H1 (cell line): ENCODE measurements at regions not wholly inside any gene's neighbourhood (a gene's known extent, or its start where the extent isn't known, plus 50 kb on each side); places are given as distances from the start of the nearest gene placed in this dataset.

Experiments used
- CTCF ChIA-PET: fragments of 300-600 bp; sonication (Branson Sonifier 250); formaldehyde crosslinking; loops from one replicate; lab custom pipeline; 2021; ENCODE audit not compliant: partially characterized antibody; lab: Charles Lee
- POLR2A ChIA-PET: fragments of 300-600 bp; sonication (Branson Sonifier 250); formaldehyde crosslinking; loops from one replicate; lab custom pipeline; 2021; ENCODE audit warnings: inconsistent platforms; ENCODE audit not compliant: partially characterized antibody; lab: Charles Lee
- DNase-seq, 2 experiments: peaks; one replicate each; pipeline versions ENCODE4 v3.0.0 to v3.0.0-alpha.2; 2010 to 2022; ENCODE audit warnings: low spot score in 2 of 2, low read depth in 1 of 2, mixed read lengths in 1 of 2
- FAIRE-seq: peaks from 2 replicates; lab custom pipeline; 2011; peaks lifted over from hg19 to GRCh38; lab: Jason Lieb, UNC
- H2AFZ ChIP-seq: 2 replicates; pipeline ENCODE4 v1.8.1; 2012; ENCODE audit warnings: low read length, inconsistent platforms
- H2AK5ac ChIP-seq: 2 replicates; pipeline ENCODE4 v1.6.1; 2013; ENCODE audit warnings: low read depth, low read length
- H2BK120ac ChIP-seq: replicated peaks from 2 replicates; pipeline ENCODE3; 2013; ENCODE audit warnings: low read depth, low read length, inconsistent platforms
- H2BK12ac ChIP-seq: 2 replicates; pipeline ENCODE4 v1.6.1; 2013; ENCODE audit warnings: low read depth, low read length
- H2BK15ac ChIP-seq: 2 replicates; pipeline ENCODE4 v1.6.1; 2013; ENCODE audit warnings: low read length
- H2BK20ac ChIP-seq: 2 replicates; pipeline ENCODE4 v1.6.1; 2013; ENCODE audit warnings: low read length
- H2BK5ac ChIP-seq: 2 replicates; pipeline ENCODE4 v1.6.1; 2013; ENCODE audit warnings: low read depth, low read length
- H3K14ac ChIP-seq: 2 replicates; pipeline ENCODE4 v1.6.1; 2013; ENCODE audit warnings: inconsistent platforms; ENCODE audit not compliant: insufficient read length
- H3K18ac ChIP-seq: 2 replicates; pipeline ENCODE4 v1.6.1; 2013; ENCODE audit warnings: low read length; ENCODE audit errors: extremely low read depth
- H3K23ac ChIP-seq: 2 replicates; pipeline ENCODE4 v1.6.1; 2013; ENCODE audit warnings: inconsistent platforms; ENCODE audit not compliant: insufficient read length
- H3K23me2 ChIP-seq: 2 replicates; pipeline ENCODE4 v1.6.1; 2013; ENCODE audit warnings: low read depth, low read length
- H3K27ac ChIP-seq: 2 replicates; pipeline ENCODE4 v1.6.1; 2011; ENCODE audit warnings: low read depth, low read length, inconsistent platforms
- H3K27me3 ChIP-seq, 4 experiments: replicated peaks in 1 of 4; 1 replicate in 1 of 4; 2 replicates in 3 of 4; pipeline versions ENCODE4 v1.6.1 to v1.8.1; 2011 to 2013; ENCODE audit warnings: low read length in 3 of 4, mild to moderate bottlenecking in 3 of 4, inconsistent platforms in 2 of 4, mixed read lengths in 2 of 4, moderate library complexity in 1 of 4; ENCODE audit not compliant: control insufficient read depth in 3 of 4, insufficient read depth in 3 of 4; ENCODE audit errors: extremely low read depth in 1 of 4
- H3K36me3 ChIP-seq, 4 experiments: 2 replicates each; pipeline versions ENCODE4 v1.6.1 to v1.8.1; 2011 to 2013; ENCODE audit warnings: mild to moderate bottlenecking in 4 of 4, low read length in 3 of 4, moderate library complexity in 2 of 4, control low read depth in 1 of 4, inconsistent platforms in 1 of 4; ENCODE audit not compliant: insufficient read depth in 4 of 4, control insufficient read depth in 2 of 4
- H3K4ac ChIP-seq: replicated peaks from 2 replicates; pipeline ENCODE3; 2013; ENCODE audit warnings: low read length, low read depth, mixed read lengths, inconsistent platforms; ENCODE audit not compliant: insufficient read length
- H3K4me1 ChIP-seq, 4 experiments: replicated peaks in 1 of 4; 1 replicate in 1 of 4; 2 replicates in 3 of 4; pipeline versions ENCODE4 v1.6.1 to v1.8.1; 2011 to 2013; ENCODE audit warnings: low read length in 3 of 4, inconsistent platforms in 2 of 4, mixed read lengths in 1 of 4; ENCODE audit not compliant: insufficient read depth in 4 of 4, control insufficient read depth in 3 of 4
- H3K4me2 ChIP-seq, 2 experiments: 2 replicates each; pipeline versions ENCODE4 v1.6.1 to v1.8.1; 2011 to 2013; ENCODE audit warnings: low read depth in 2 of 2, low read length in 2 of 2, control low read depth in 1 of 2, inconsistent platforms in 1 of 2, mild to moderate bottlenecking in 1 of 2; ENCODE audit not compliant: insufficient read depth in 1 of 2
- H3K4me3 ChIP-seq, 4 experiments: fragments of 200-600, 300-600 bp in 1 of 4; sonication (generic), shearing (Covaris generic), sonication (Bioruptor Twin) in 1 of 4; 2 replicates each; pipeline versions ENCODE4 v1.5.1 to v1.8.1; 2011 to 2016; ENCODE audit warnings: low read length in 4 of 4, low read depth in 3 of 4, control low read depth in 2 of 4, inconsistent platforms in 2 of 4, mild to moderate bottlenecking in 2 of 4, mixed read lengths in 1 of 4, moderate library complexity in 1 of 4; ENCODE audit not compliant: insufficient read depth in 2 of 4; ENCODE audit errors: extremely low read depth in 1 of 4
- H3K56ac ChIP-seq: replicated peaks from 2 replicates; pipeline ENCODE3; 2013; ENCODE audit warnings: low read depth, mild to moderate bottlenecking, mixed read lengths, low read length, inconsistent platforms; ENCODE audit not compliant: insufficient read length
- H3K79me1 ChIP-seq: 2 replicates; pipeline ENCODE4 v1.6.1; 2013; ENCODE audit warnings: low read depth, low read length, control low read depth
- H3K79me2 ChIP-seq, 2 experiments: 2 replicates each; pipeline versions ENCODE4 v1.6.1 to v1.8.1; 2012 to 2013; ENCODE audit warnings: low read length in 2 of 2, mild to moderate bottlenecking in 2 of 2, inconsistent platforms in 1 of 2; ENCODE audit not compliant: insufficient read depth in 2 of 2, control insufficient read depth in 1 of 2
- H3K9ac ChIP-seq, 4 experiments: replicated peaks in 1 of 4; 1 replicate in 1 of 4; 2 replicates in 3 of 4; pipeline versions ENCODE4 v1.6.1 to v1.8.1; 2011 to 2013; ENCODE audit warnings: low read depth in 3 of 4, low read length in 3 of 4, control low read depth in 2 of 4, mild to moderate bottlenecking in 2 of 4, moderate library complexity in 2 of 4, inconsistent platforms in 1 of 4; ENCODE audit errors: extremely low read depth in 1 of 4
- H3K9me3 ChIP-seq, 2 experiments: 2 replicates each; pipeline versions ENCODE4 v1.6.1 to v1.8.1; 2012 to 2013; ENCODE audit warnings: mild to moderate bottlenecking in 2 of 2, moderate library complexity in 2 of 2, control low read depth in 1 of 2, inconsistent platforms in 1 of 2, low read depth in 1 of 2, low read length in 1 of 2, mixed read lengths in 1 of 2; ENCODE audit not compliant: insufficient read depth in 2 of 2
- H4K20me1 ChIP-seq, 2 experiments: replicated peaks in 1 of 2; 2 replicates each; pipeline versions ENCODE3 to v1.8.1; 2011 to 2013; ENCODE audit warnings: inconsistent platforms in 2 of 2, low read length in 2 of 2, mild to moderate bottlenecking in 1 of 2; ENCODE audit not compliant: insufficient read depth in 2 of 2, control insufficient read depth in 1 of 2
- H4K5ac ChIP-seq: 2 replicates; pipeline ENCODE4 v1.6.1; 2013; ENCODE audit warnings: low read length, low read depth, mixed read lengths, inconsistent platforms; ENCODE audit not compliant: insufficient read length
- H4K8ac ChIP-seq: 2 replicates; pipeline ENCODE4 v1.8.0; 2013; ENCODE audit warnings: mild to moderate bottlenecking, moderate library complexity, low read length, inconsistent platforms; ENCODE audit not compliant: insufficient read depth; ENCODE audit errors: extremely low read depth
- H4K91ac ChIP-seq: replicated peaks from 2 replicates; pipeline ENCODE3; 2013; ENCODE audit warnings: low read length, mixed read lengths, inconsistent platforms; ENCODE audit not compliant: insufficient read length
- KDM4A ChIP-seq: IDR thresholded peaks from one replicate; pipeline ENCODE4 v1.7.1; 2012; ENCODE audit warnings: low read depth, mild to moderate bottlenecking, moderate library complexity, low read length, inconsistent platforms; ENCODE audit not compliant: severe bottlenecking
- RAD21 ChIP-seq, 2 experiments: IDR thresholded peaks in 1 of 2; conservative IDR thresholded peaks in 1 of 2; 2 replicates each; pipeline ENCODE4 v1.6.1; 2011; ENCODE audit warnings: low read depth in 2 of 2, low read length in 2 of 2, improper control_type of control experiment in 1 of 2, inconsistent platforms in 1 of 2, mild to moderate bottlenecking in 1 of 2, moderate library complexity in 1 of 2
- SUZ12 ChIP-seq: fragments of 200-600 bp; sonication (generic); IDR thresholded peaks from 2 replicates; pipeline ENCODE4 v1.6.1; 2012; ENCODE audit warnings: mild to moderate bottlenecking, inconsistent platforms, low read length, moderate library complexity, mixed read lengths
- WGBS, 2 experiments: shearing (Covaris generic) in 1 of 2; methylation state at CpG; one replicate each; pipeline versions ENCODE4 v1.1.6 to v1.1.7; 2013 to 2015; ENCODE audit warnings: low lambda C conversion rate in 2 of 2, mixed read lengths in 2 of 2, inconsistent platforms in 1 of 2, low coverage in 1 of 2, missing lambda C conversion rate in 1 of 2; ENCODE audit not compliant: insufficient replicate concordance in 2 of 2, insufficient coverage in 1 of 2, insufficient read length in 1 of 2; ENCODE audit errors: extremely low coverage in 1 of 2, missing lambda C conversion rate in 1 of 2; 5-methylcytosine and 5-hydroxymethylcytosine counted together

- H3K14ac ChIP-seq = no peak overlapping the region
- peak overlapping the region; percentile 20; the same call in 1 of the 2 replicates for H2AFZ ChIP-seq
- H3K27ac ChIP-seq = no peak overlapping the region
- H3K4me1 ChIP-seq = peaks cover 4 to 6% (median 6%) of the 10 kb centered on the region in 4 experiments; a peak in 6 of 7 replicates
- H3K9me3 ChIP-seq = no peaks in the 10 kb centered on the region
- H3K18ac ChIP-seq = no peak overlapping the region
- no peak overlapping the region for H3K4me2 ChIP-seq
- H2AK5ac ChIP-seq = no peak overlapping the region
- H3K9ac ChIP-seq = no peak overlapping the region
- POLR2A ChIA-PET = no interaction called here
- H3K23me2 ChIP-seq = no peaks in the 10 kb centered on the region; the same call in 1 of the 2 replicates
- H4K5ac ChIP-seq = no peak overlapping the region
- H3K79me2 ChIP-seq = no peaks in the 10 kb centered on the region
- H2BK15ac ChIP-seq = no peak overlapping the region
- H2BK12ac ChIP-seq = no peak overlapping the region
- H3K23ac ChIP-seq = no peak overlapping the region
- no peak overlapping the region for H4K91ac ChIP-seq
- H3K79me1 ChIP-seq = no peaks in the 10 kb centered on the region
- H3K27me3 ChIP-seq = no peaks in the 10 kb centered on the region
- WGBS, 2 experiments = 79% methylated on average over 9 of the region's 9 CpGs; no CpG with 5 or more reads in 1 of the 2 experiments
- no peaks in the 10 kb centered on the region for H4K20me1 ChIP-seq
- no peak for TF ChIP-seq KDM4A
- no peak for TF ChIP-seq SUZ12
- no peak for TF ChIP-seq RAD21 (IDR thresholded peaks at IDR 0.05 in 1 of 2, conservative IDR thresholded peaks at IDR 0.05 in 1 of 2; ENCODE audit: low read depth in 2 of 2, low read length in 2 of 2)
- H2BK20ac ChIP-seq = no peak overlapping the region
- H3K4ac ChIP-seq = no peak overlapping the region
- H2BK120ac ChIP-seq = no peak overlapping the region
- peaks cover 0 to 1% (median 0%) of the 10 kb centered on the region in 4 experiments; a peak in 1 of 8 replicates for H3K36me3 ChIP-seq
- no peak overlapping the region for H4K8ac ChIP-seq
- FAIRE-seq = no peak
- no peak overlapping the region for H2BK5ac ChIP-seq
- no peak overlapping the region for H3K56ac ChIP-seq
- no peak overlapping the region for H3K4me3 ChIP-seq
- no peak for DNase-seq
- CTCF ChIA-PET = interaction anchor here (1.0 to 1.1 kb wide), 3 partner anchors 60 to 413 kb away, joined by 3 read pairs; no protein-coding TSS in a partner anchor
Observed at GRCh38 chr5:125574491-125575044, 828.1 kb upstream of the ZNF608 start.
